Osteoblast (primary cell): ENCODE measurements at regions not wholly inside any gene's neighbourhood (a gene's known extent, or its start where the extent isn't known, plus 50 kb on each side); places are given as distances from the start of the nearest gene placed in this dataset.

Experiments used
- DNase-seq: peaks from one replicate; pipeline ENCODE4 v3.0.0; 2011; ENCODE audit warnings: low spot score, mixed read lengths; ENCODE audit not compliant: insufficient read length; ENCODE audit errors: missing footprints
- H2AFZ ChIP-seq: 2 replicates; pipeline ENCODE4 v1.6.0; 2011; ENCODE audit warnings: mild to moderate bottlenecking, low read length
- H3K27ac ChIP-seq: 2 replicates; pipeline ENCODE4 v1.5.1; 2011; ENCODE audit warnings: mild to moderate bottlenecking, low read depth, low read length, moderate library complexity
- H3K27me3 ChIP-seq: 2 replicates; pipeline ENCODE4 v1.6.0; 2012; ENCODE audit warnings: mild to moderate bottlenecking, control low read depth, inconsistent platforms, low read length, moderate library complexity; ENCODE audit not compliant: insufficient read depth
- H3K36me3 ChIP-seq: 2 replicates; pipeline ENCODE4 v1.5.1; 2011; ENCODE audit warnings: mild to moderate bottlenecking, low read length, control low read depth, moderate library complexity; ENCODE audit not compliant: insufficient read depth
- H3K4me1 ChIP-seq: 2 replicates; pipeline ENCODE4 v1.5.1; 2011; ENCODE audit warnings: mild to moderate bottlenecking, low read length, control low read depth, moderate library complexity; ENCODE audit not compliant: insufficient read depth
- H3K4me2 ChIP-seq: 2 replicates; pipeline ENCODE4 v1.6.0; 2011; ENCODE audit warnings: mild to moderate bottlenecking, low read length; ENCODE audit not compliant: insufficient read depth
- H3K4me3 ChIP-seq: fragments of 200-600 bp; sonication (generic); 3 replicates; pipeline ENCODE4 v1.5.1; 2012; ENCODE audit warnings: mild to moderate bottlenecking, low read length, inconsistent platforms; ENCODE audit not compliant: insufficient read depth
- H3K79me2 ChIP-seq: 2 replicates; pipeline ENCODE4 v1.6.0; 2012; ENCODE audit warnings: mild to moderate bottlenecking, low read length, control low read depth, inconsistent platforms; ENCODE audit not compliant: insufficient read depth
- H3K9me3 ChIP-seq: 2 replicates; pipeline ENCODE4 v1.5.1; 2011; ENCODE audit warnings: low read depth, low read length, control low read depth
- H4K20me1 ChIP-seq: 2 replicates; pipeline ENCODE4 v1.6.0; 2012; ENCODE audit warnings: mild to moderate bottlenecking, low read length, control low read depth; ENCODE audit not compliant: insufficient read depth
- TF ChIP-seq, protein P1 (sequence below): IDR thresholded peaks from 2 replicates; pipeline ENCODE4 v1.5.1; 2011; ENCODE audit warnings: mild to moderate bottlenecking, low read depth, low read length, moderate library complexity; ENCODE audit errors: extremely low read depth

GRCh38 chr14:65330416-65330815, 82.1 kb upstream of the FUT8 start:
- Histone ChIP-seq H2AFZ (no peak overlapping the region), H3K36me3 (no peaks in the 10 kb centered on the region), H3K27ac (no peak overlapping the region), H3K4me2 (no peak overlapping the region), H3K79me2 (no peaks in the 10 kb centered on the region), H3K27me3 (no peaks in the 10 kb centered on the region), H3K4me3 (no peak overlapping the region), H4K20me1 (no peaks in the 10 kb centered on the region), H3K9me3 (no peaks in the 10 kb centered on the region), H3K4me1 (peaks cover 10% of the 10 kb centered on the region)
- TF ChIP-seq, protein P1, sequence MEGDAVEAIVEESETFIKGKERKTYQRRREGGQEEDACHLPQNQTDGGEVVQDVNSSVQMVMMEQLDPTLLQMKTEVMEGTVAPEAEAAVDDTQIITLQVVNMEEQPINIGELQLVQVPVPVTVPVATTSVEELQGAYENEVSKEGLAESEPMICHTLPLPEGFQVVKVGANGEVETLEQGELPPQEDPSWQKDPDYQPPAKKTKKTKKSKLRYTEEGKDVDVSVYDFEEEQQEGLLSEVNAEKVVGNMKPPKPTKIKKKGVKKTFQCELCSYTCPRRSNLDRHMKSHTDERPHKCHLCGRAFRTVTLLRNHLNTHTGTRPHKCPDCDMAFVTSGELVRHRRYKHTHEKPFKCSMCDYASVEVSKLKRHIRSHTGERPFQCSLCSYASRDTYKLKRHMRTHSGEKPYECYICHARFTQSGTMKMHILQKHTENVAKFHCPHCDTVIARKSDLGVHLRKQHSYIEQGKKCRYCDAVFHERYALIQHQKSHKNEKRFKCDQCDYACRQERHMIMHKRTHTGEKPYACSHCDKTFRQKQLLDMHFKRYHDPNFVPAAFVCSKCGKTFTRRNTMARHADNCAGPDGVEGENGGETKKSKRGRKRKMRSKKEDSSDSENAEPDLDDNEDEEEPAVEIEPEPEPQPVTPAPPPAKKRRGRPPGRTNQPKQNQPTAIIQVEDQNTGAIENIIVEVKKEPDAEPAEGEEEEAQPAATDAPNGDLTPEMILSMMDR = no peak
- DNase-seq = no peak

DNA sequence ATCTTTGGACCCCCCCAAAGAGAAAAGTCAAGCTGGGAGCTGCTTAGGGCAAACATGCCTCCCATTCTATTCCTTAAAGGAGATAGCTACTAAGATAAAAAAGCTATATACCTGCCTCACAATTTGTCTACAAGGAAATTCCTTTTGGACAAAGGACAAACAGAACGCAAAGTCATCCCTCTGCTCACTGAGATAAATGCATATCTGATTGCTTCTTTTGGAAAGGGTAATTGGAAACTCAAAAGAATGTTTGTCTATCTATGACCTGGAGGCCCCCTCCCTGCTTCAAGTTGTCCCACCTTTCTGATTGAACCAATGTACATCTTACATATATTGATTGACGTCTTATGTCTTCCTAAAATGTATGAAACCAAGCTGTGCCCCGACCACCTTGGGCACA, 80.9 kb upstream of the FUT8 start:
- Histone ChIP-seq H4K20me1 (no peaks in the 10 kb centered on the region), H3K4me2 (no peak overlapping the region), H3K4me3 (no peak overlapping the region), H3K27me3 (no peaks in the 10 kb centered on the region), H3K4me1 (peaks cover 19% of the 10 kb centered on the region), H2AFZ (no peak overlapping the region), H3K9me3 (no peaks in the 10 kb centered on the region), H3K36me3 (no peaks in the 10 kb centered on the region), H3K27ac (no peak overlapping the region), H3K79me2 (no peaks in the 10 kb centered on the region)
- no peak for DNase-seq
- TF ChIP-seq, protein P1 = no peak

DNA sequence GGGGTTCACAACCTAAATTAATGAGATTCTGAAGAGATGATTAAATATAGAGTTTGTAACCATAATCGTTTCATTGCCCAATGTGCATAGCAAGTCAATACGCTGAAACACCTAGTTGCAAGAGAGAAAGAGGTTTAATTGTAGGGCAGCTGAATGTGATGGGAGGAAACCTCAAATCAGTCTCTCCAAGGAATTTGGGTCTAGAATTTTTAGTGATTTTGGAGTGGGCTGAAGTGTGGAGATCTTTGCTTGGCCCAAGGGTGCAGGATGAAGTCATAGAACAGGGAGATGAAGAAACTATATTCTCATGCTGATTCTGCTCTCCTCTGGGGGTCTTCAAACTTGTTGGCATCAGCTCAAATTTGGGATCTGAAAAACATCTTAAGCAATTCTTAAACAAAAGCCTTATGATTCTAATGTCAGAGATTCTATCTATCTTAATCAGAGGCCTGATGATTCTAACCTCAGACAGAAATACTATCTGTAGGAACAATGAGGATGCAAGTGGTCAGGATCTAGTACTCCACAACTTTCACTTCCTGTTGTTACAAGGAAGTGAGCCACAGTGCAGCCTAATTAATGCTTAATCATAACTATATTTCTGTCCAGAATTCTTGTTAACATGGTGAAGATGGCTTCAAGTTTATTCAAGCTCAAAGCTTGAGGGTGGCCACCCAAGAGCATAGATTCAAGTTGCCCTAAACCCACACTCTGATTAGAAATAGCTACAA, 80.2 kb upstream of the FUT8 start:
- H3K36me3 ChIP-seq = no peaks in the 10 kb centered on the region
- no peak overlapping the region for H3K4me2 ChIP-seq
- no peak overlapping the region for H2AFZ ChIP-seq
- H3K4me3 ChIP-seq = no peak overlapping the region
- no peaks in the 10 kb centered on the region for H3K9me3 ChIP-seq
- H3K4me1 ChIP-seq = peaks cover 19% of the 10 kb centered on the region
- DNase-seq = no peak
- H3K79me2 ChIP-seq = no peaks in the 10 kb centered on the region
- H3K27ac ChIP-seq = no peak overlapping the region
- H3K27me3 ChIP-seq = no peaks in the 10 kb centered on the region
- no peaks in the 10 kb centered on the region for H4K20me1 ChIP-seq
- TF ChIP-seq, protein P1 = no peak

DNA sequence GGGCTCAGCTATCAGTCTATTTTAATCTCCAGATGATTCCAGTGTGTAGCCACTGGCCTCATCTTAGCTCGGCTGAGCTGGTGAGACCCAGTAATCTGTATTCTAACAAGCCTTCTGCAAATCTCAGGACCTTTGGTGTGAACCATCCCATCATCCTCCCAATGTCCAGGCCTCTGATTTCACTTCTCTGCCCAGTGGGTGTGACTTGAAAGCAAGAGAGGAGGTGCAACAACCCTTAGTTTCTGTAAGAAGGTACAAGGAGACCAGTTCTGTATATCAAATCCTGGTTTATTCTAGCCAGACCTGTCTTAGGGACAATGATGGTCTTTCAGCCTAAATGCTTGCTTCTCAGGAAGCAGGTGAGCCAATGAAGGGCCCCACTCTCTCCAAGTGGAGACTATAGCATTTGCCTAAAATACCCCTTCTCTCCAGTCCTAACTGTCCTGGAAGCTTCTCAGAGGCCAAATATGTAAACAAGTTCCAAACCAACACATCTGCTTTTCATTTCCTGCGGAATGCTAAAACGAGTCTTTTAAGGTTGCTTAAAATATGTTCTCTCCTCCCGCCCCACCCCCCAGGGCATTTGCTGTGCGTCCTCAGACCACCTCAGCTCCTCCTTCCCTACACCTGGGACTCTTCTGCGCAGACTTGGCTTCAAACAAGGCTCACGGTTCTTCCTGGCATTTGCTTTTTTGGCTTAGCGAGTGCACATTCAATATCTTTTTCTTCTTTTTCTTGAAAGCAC, 78.4 kb upstream of the FUT8 start:
- H3K27me3 ChIP-seq = no peaks in the 10 kb centered on the region
- H4K20me1 ChIP-seq = no peaks in the 10 kb centered on the region
- H3K79me2 ChIP-seq = no peaks in the 10 kb centered on the region
- H3K4me2 ChIP-seq = peak overlapping the region; percentile 69
- H3K4me3 ChIP-seq = peak overlapping the region; percentile 41
- H3K27ac ChIP-seq = no peak overlapping the region
- DNase-seq = no peak
- peaks cover 19% of the 10 kb centered on the region for H3K4me1 ChIP-seq
- H2AFZ ChIP-seq = peak overlapping the region; percentile 81
- H3K36me3 ChIP-seq = no peaks in the 10 kb centered on the region
- no peaks in the 10 kb centered on the region for H3K9me3 ChIP-seq
- TF ChIP-seq, protein P1 = no peak
